ENCODE measurements at regions not wholly inside any gene's neighbourhood (a gene's known extent, or its start where the extent isn't known, plus 50 kb on each side); places are given as distances from the start of the nearest gene placed in this dataset.
"Not testable (repeated sequence)": the region's sequence is repeated elsewhere in the genome, so short reads cannot be mapped to it uniquely, and the experiment has no call there.

GRCh38 chr7:149600669-149601330, 103.2 kb upstream of the ZNF746 start:
- not testable (repeated sequence) for TF ChIP-seq CTCF (optimal IDR thresholded peaks at IDR 0.05 in 1 of 3, IDR thresholded peaks at IDR 0.05 in 1 of 3, conservative IDR thresholded peaks at IDR 0.05 in 1 of 3; ENCODE audit: extremely low read depth in 1 of 3, insufficient read depth in 2 of 3, low read length in 3 of 3); EZH2 (IDR thresholded peaks at IDR 0.05; ENCODE audit: low read length)
